ENCODE measurements at regions not wholly inside any gene's neighbourhood (a gene's known extent, or its start where the extent isn't known, plus 50 kb on each side); places are given as distances from the start of the nearest gene placed in this dataset.

- CTCF ChIA-PET = no interaction called here
Measured at GRCh38 chr5:84817953-84818352, 433.3 kb upstream of the EDIL3 start.

More at GRCh38 chr5:84817953-84818352, 433.3 kb upstream of the EDIL3 start:
- Histone ChIP-seq H3K79me2 (ENCODE audit: insufficient read depth, low read length) (no peaks in the 10 kb centered on the region), H3K4me3 (replicated peaks in 1 of 2; ENCODE audit: low read depth in 1 of 2, low read length in 2 of 2) (no peak overlapping the region), H3K9me3 (ENCODE audit: control insufficient read depth in 1 of 2, insufficient read depth in 1 of 2, low read depth in 1 of 2, low read length in 2 of 2) (no peaks in the 10 kb centered on the region), H2AFZ (ENCODE audit: low read depth, low read length, poor library complexity, severe bottlenecking) (no peak overlapping the region), H3K27ac (ENCODE audit: low read depth, low read length) (no peak overlapping the region), H3K4me1 (ENCODE audit: control insufficient read depth in 1 of 2, insufficient read depth in 2 of 2, low read length in 2 of 2) (no peaks in the 10 kb centered on the region), H3K9ac (ENCODE audit: low read length) (no peak overlapping the region), H4K20me1 (ENCODE audit: insufficient read depth) (no peaks in the 10 kb centered on the region), H3K4me2 (ENCODE audit: low read length) (no peak overlapping the region), H3K9me2 (ENCODE audit: insufficient read depth) (no peaks in the 10 kb centered on the region), H3K36me3 (ENCODE audit: control insufficient read depth in 1 of 2, insufficient read depth in 2 of 2, low read length in 2 of 2) (no peaks in the 10 kb centered on the region), H3K27me3 (ENCODE audit: insufficient read depth, low read length) (no peaks in the 10 kb centered on the region)
- TF ChIP-seq YY1 (IDR thresholded peaks at IDR 0.05; ENCODE audit: extremely low read depth, insufficient replicate concordance, low read depth, low read length) (no peak), POLR2AphosphoS5 (IDR thresholded peaks at IDR 0.05; ENCODE audit: low read depth, low read length) (no peak), EZH2 (IDR thresholded peaks at IDR 0.05) (no peak), CEBPB (IDR thresholded peaks at IDR 0.05; ENCODE audit: low read depth) (no peak), EGR1 (IDR thresholded peaks at IDR 0.05; ENCODE audit: low read depth) (no peak), SP1 (IDR thresholded peaks at IDR 0.05; ENCODE audit: low read depth) (no peak), TCF7L2 (IDR thresholded peaks at IDR 0.05; ENCODE audit: borderline replicate concordance, extremely low read depth, insufficient read depth, insufficient read length) (no peak), ZNF274 (IDR thresholded peaks at IDR 0.05; ENCODE audit: low read depth, low read length) (no peak), REST (IDR thresholded peaks at IDR 0.05; ENCODE audit: low read depth) (no peak), CBX3 (IDR thresholded peaks at IDR 0.05; ENCODE audit: low read depth) (no peak), POLR2A (IDR thresholded peaks at IDR 0.05; ENCODE audit: borderline replicate concordance, extremely low read depth, insufficient read depth, insufficient read length) (no peak), MAX (IDR thresholded peaks at IDR 0.05) (no peak), CTCF (IDR thresholded peaks at IDR 0.05 in 2 of 3, conservative IDR thresholded peaks at IDR 0.05 in 1 of 3; ENCODE audit: borderline replicate concordance in 1 of 3, insufficient read depth in 1 of 3, low read depth in 2 of 3, low read length in 2 of 3) (no peak), SIN3A (IDR thresholded peaks at IDR 0.05; ENCODE audit: low read depth) (no peak), ZBTB33 (IDR thresholded peaks at IDR 0.05; ENCODE audit: extremely low read depth, insufficient replicate concordance, low read length) (no peak), ELF1 (IDR thresholded peaks at IDR 0.05; ENCODE audit: borderline replicate concordance, low read depth) (no peak), SRF (IDR thresholded peaks at IDR 0.05; ENCODE audit: low read depth) (no peak), JUND (IDR thresholded peaks at IDR 0.05) (no peak)
- DNase-seq (ENCODE audit: low read depth, low spot score) = no peak
- ATAC-seq = no peak
- no TSS peak for BruUV-seq (replicated peaks)
- intact Hi-C loops (cut with micrococcal nuclease) = no loop called here
- RAD21 ChIA-PET (ENCODE audit: low non-redundant PET in 1 of 2, low total read pairs in 2 of 2, uncharacterized antibody in 2 of 2, unreplicated experiment in 2 of 2) = no interaction called here
- POLR2A ChIA-PET = no interaction called here

All from HCT116 (cell line).